Stimulated activated naive B cell treated with anti-CD40 and anti-IgM and Interleukin-4, amounts not matched to agents 10 μg/mL and 1 μg/mL and 100 μg/mL, for 72 hours (primary cell): ENCODE measurements at regions not wholly inside any gene's neighbourhood (a gene's known extent, or its start where the extent isn't known, plus 50 kb on each side); places are given as distances from the start of the nearest gene placed in this dataset.
A peak's percentile ranks its signal among the peaks of the same experiment; 100 is the strongest.

Source experiments
- ATAC-seq, 2 donors: fragments of 150-1000 bp; cut with Tn5 transposase; replicated peaks; 2 replicates each; pipeline ENCODE4 v1.10.0; 2021; ENCODE audit warnings: moderate library complexity in 1 of 2
- DNase-seq: peaks from one replicate; pipeline ENCODE4 v3.0.0; 2021
- H3K27ac Mint-ChIP-seq: one replicate; pipeline ENCODE4 v1.8.0; 2022; ENCODE audit warnings: mild to moderate bottlenecking, mixed read lengths
- H3K27me3 Mint-ChIP-seq, 2 donors: one replicate each; pipeline ENCODE4 v1.8.0; 2022; ENCODE audit warnings: mixed read lengths in 2 of 2
- H3K36me3 Mint-ChIP-seq, 2 donors: one replicate each; pipeline ENCODE4 v1.8.0; 2022; ENCODE audit warnings: mixed read lengths in 2 of 2, mild to moderate bottlenecking in 1 of 2
- H3K4me1 Mint-ChIP-seq, 2 donors: one replicate each; pipeline ENCODE4 v1.8.0; 2022; ENCODE audit warnings: mixed read lengths in 2 of 2, mild to moderate bottlenecking in 1 of 2
- H3K4me3 Mint-ChIP-seq, 2 donors: one replicate each; pipeline ENCODE4 v1.8.0; 2022; ENCODE audit warnings: mild to moderate bottlenecking in 2 of 2, mixed read lengths in 2 of 2, moderate library complexity in 1 of 2
- H3K9me3 Mint-ChIP-seq, 2 donors: one replicate each; pipeline ENCODE4 v1.8.0; 2022; ENCODE audit warnings: mixed read lengths in 2 of 2, mild to moderate bottlenecking in 1 of 2

DNA sequence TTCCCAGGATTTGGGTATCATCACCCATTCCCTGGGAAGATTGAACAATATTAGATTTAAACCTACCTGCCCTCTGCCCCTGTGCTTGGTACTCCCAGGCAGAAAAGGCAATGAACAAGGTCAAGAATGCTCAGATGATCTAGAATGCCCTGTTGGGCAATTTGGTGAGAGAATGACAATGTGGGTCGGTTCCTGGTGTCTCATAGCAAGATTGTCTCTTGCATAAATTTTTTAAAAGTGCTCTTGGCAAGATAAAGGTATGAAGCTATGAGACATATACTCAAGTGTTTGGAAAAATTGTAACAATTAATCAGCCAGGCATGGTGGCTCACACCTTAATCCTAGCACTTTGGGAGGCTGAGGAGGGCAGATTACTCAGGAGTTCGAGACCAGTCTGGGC is 86.0 kb upstream of the OTX2 start:
- no peaks in the 10 kb centered on the region for H3K36me3 Mint-ChIP-seq
- DNase-seq (no peak), ATAC-seq (no peak)
- H3K4me3 Mint-ChIP-seq = no peak overlapping the region
- peaks cover 16 to 29% of the 10 kb centered on the region in 2 donors for H3K27me3 Mint-ChIP-seq
- H3K9me3 Mint-ChIP-seq = peaks cover 0 to 1% of the 10 kb centered on the region in 2 donors
- no peaks in the 10 kb centered on the region for H3K4me1 Mint-ChIP-seq
- H3K27ac Mint-ChIP-seq = no peak overlapping the region

DNA sequence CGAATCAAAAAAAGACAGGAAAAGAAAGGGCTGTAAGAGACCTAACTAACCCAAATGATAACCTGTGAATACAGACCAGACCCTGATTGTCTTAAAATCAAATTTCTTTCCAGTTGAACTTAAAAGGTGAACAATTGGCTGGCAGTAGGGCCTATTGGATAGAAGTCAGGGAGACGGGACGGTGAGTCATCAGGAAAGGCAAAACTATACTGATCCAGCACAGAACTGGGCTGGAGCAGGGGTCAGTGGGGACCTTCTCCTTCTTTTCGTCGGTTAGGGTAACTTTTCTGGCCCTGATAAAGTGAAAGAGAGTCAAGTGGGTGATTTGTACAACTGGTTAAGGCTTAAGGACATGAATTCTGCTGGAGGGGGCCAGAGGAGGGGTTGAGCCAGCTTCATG is 84.9 kb upstream of the OTX2 start:
- no peak for ATAC-seq
- H3K27me3 Mint-ChIP-seq = peaks cover 16 to 36% of the 10 kb centered on the region in 2 donors
- DNase-seq = no peak
- H3K4me3 Mint-ChIP-seq = no peak overlapping the region
- H3K9me3 Mint-ChIP-seq = peaks cover 0 to 1% of the 10 kb centered on the region in 2 donors
- no peaks in the 10 kb centered on the region for H3K36me3 Mint-ChIP-seq
- H3K27ac Mint-ChIP-seq = no peak overlapping the region
- no peaks in the 10 kb centered on the region for H3K4me1 Mint-ChIP-seq

- peaks cover 16 to 40% of the 10 kb centered on the region in 2 donors for H3K27me3 Mint-ChIP-seq
- H3K4me3 Mint-ChIP-seq = no peak overlapping the region
- peaks cover 0 to 1% of the 10 kb centered on the region in 2 donors for H3K9me3 Mint-ChIP-seq
- H3K4me1 Mint-ChIP-seq = no peaks in the 10 kb centered on the region
- no peak overlapping the region for H3K27ac Mint-ChIP-seq
- ATAC-seq (no peak), DNase-seq (no peak)
- no peaks in the 10 kb centered on the region for H3K36me3 Mint-ChIP-seq
These were observed 84.3 kb upstream of the OTX2 start for GRCh38 chr14:56894591-56894991.

- H3K27me3 Mint-ChIP-seq = peaks cover 23 to 52% of the 10 kb centered on the region in 2 donors
- no peaks in the 10 kb centered on the region for H3K36me3 Mint-ChIP-seq
- H3K9me3 Mint-ChIP-seq = peaks cover 0 to 1% of the 10 kb centered on the region in 2 donors
- no peak for ATAC-seq
- H3K4me1 Mint-ChIP-seq = no peaks in the 10 kb centered on the region
- H3K27ac Mint-ChIP-seq = no peak overlapping the region
- no peak overlapping the region for H3K4me3 Mint-ChIP-seq
- DNase-seq = no peak
These were observed 82.7 kb upstream of the OTX2 start for GRCh38 chr14:56892959-56893358.

- no peak for ATAC-seq
- Mint-ChIP-seq H3K27ac (no peak overlapping the region), H3K27me3 (peaks cover 23 to 52% of the 10 kb centered on the region in 2 donors)
These were observed 80.9 kb upstream of the OTX2 start for GRCh38 chr14:56891226-56891625.

GRCh38 chr14:56889705-56890104 is 79.4 kb upstream of the OTX2 start:
- no peaks in the 10 kb centered on the region for H3K36me3 Mint-ChIP-seq
- ATAC-seq (no peak), DNase-seq (no peak)
- no peaks in the 10 kb centered on the region for H3K4me1 Mint-ChIP-seq
- H3K27me3 Mint-ChIP-seq = peaks cover 11 to 38% of the 10 kb centered on the region in 2 donors
- no peak overlapping the region for H3K27ac Mint-ChIP-seq
- H3K9me3 Mint-ChIP-seq = no peaks in the 10 kb centered on the region
- no peak overlapping the region for H3K4me3 Mint-ChIP-seq

More at GRCh38 chr14:56891226-56891625, 80.9 kb upstream of the OTX2 start:
- no peak overlapping the region for H3K4me3 Mint-ChIP-seq
- DNase-seq = no peak
- no peaks in the 10 kb centered on the region for H3K36me3 Mint-ChIP-seq
- H3K4me1 Mint-ChIP-seq = no peaks in the 10 kb centered on the region
- H3K9me3 Mint-ChIP-seq = peaks cover 0 to 1% of the 10 kb centered on the region in 2 donors

DNA sequence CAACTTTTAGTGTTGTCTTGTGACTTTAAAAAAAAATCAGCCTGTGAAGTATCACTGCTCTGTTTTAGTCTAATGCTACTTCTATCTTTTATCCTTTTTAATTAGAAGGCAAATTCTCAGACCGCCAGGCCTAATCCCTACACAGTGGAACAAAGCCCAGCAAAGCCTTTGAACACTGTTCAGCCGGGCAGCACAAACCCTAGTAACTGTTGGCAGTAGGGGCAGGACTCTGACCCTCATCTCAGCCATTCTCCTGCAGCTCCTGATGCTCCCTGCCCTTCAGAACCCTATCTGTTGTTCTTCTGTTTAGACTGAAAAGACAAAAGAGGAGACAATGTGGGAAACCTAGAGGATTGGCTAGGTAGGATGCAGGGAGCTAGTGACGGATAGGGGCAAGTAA is 78.0 kb upstream of the OTX2 start:
- ATAC-seq (no peak), DNase-seq (no peak)
- Mint-ChIP-seq H3K36me3 (no peaks in the 10 kb centered on the region), H3K4me3 (no peak overlapping the region), H3K9me3 (no peaks in the 10 kb centered on the region), H3K27ac (no peak overlapping the region), H3K4me1 (no peaks in the 10 kb centered on the region), H3K27me3 (peaks cover 17 to 36% of the 10 kb centered on the region in 2 donors)

GRCh38 chr14:56887216-56887615 is 76.9 kb upstream of the OTX2 start:
- DNase-seq (no peak), ATAC-seq (no peak)
- no peak overlapping the region for H3K4me3 Mint-ChIP-seq
- no peaks in the 10 kb centered on the region for H3K4me1 Mint-ChIP-seq
- H3K27me3 Mint-ChIP-seq = peaks cover 13 to 30% of the 10 kb centered on the region in 2 donors
- H3K36me3 Mint-ChIP-seq = no peaks in the 10 kb centered on the region
- H3K27ac Mint-ChIP-seq = no peak overlapping the region
- H3K9me3 Mint-ChIP-seq = no peaks in the 10 kb centered on the region

DNA sequence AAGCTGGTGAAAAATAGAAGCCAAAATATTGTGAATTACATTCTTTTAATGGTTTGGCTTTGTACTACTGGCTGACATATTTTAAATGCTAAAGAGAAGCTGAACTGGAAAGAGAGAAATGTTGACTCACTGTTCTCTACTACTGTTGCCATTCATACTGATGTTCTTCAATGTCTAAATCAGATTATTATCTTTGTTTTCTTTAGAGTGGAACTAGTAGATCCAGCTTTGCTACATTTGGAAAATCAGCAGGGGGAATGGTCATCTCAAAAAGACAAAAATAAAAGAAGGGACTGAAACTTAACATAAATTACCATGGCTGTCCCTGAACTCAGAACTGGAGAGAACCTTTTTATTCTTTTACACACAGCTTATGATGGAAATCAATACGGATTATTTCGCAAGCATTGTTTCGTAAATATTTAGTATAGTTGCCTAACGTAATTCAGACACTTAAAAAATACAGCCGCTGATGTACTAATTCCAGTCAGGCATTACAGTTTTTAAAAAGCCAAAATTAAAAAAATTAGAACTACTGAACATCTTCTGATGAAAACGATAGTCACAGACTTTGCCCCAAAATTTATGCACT is 76.3 kb upstream of the OTX2 start:
- H3K27me3 Mint-ChIP-seq = peaks cover 13 to 30% of the 10 kb centered on the region in 2 donors
- H3K27ac Mint-ChIP-seq = no peak overlapping the region
- no peaks in the 10 kb centered on the region for H3K9me3 Mint-ChIP-seq
- DNase-seq = no peak
- ATAC-seq = no peak
- no peaks in the 10 kb centered on the region for H3K4me1 Mint-ChIP-seq
- no peak overlapping the region for H3K4me3 Mint-ChIP-seq
- no peaks in the 10 kb centered on the region for H3K36me3 Mint-ChIP-seq

DNA sequence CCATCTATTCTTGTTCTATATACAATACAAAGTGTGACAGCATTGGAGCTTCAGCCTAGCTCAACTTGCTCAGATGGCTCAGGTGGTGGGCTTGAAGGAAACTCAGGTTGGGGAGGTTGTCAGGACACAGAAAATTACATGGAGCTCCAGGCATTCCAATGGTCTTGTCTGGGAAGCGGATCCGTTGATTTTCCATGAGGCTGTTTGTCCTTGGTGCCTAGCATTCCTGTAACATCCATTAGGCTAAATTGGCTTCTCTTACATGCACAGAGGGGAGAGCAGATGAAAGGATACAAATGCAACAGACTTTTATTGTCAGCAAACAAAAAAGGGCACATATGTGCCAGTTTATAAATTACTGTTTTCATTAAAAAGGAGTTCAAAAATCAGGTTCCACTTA is 75.5 kb upstream of the OTX2 start:
- no peaks in the 10 kb centered on the region for H3K36me3 Mint-ChIP-seq
- ATAC-seq (peak in 1 of 2 donors; percentile 33), DNase-seq (no peak)
- H3K4me1 Mint-ChIP-seq = no peaks in the 10 kb centered on the region
- H3K27me3 Mint-ChIP-seq = peaks cover 13 to 29% of the 10 kb centered on the region in 2 donors
- H3K9me3 Mint-ChIP-seq = no peaks in the 10 kb centered on the region
- H3K27ac Mint-ChIP-seq = no peak overlapping the region
- H3K4me3 Mint-ChIP-seq = no peak overlapping the region

DNA sequence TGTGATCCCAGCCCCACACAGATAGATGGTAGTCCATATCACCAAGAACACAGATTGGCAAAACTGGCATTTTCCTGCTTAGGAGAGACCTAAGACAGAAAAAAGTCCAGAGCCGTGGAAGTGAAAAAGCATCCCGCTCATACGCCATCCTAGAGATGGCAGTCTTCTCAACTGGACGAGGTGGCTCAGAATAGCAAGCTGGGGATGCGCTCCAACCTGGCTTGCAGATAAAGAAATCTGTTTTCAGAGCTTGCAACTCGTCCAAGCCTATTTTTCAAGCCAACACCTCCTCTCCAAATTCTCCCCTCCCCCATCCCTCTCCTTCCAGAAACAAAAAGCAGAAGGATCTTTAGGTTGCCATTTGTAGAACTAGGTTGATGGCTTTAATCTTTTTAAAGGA is 74.3 kb upstream of the OTX2 start:
- no peak for DNase-seq

DNA sequence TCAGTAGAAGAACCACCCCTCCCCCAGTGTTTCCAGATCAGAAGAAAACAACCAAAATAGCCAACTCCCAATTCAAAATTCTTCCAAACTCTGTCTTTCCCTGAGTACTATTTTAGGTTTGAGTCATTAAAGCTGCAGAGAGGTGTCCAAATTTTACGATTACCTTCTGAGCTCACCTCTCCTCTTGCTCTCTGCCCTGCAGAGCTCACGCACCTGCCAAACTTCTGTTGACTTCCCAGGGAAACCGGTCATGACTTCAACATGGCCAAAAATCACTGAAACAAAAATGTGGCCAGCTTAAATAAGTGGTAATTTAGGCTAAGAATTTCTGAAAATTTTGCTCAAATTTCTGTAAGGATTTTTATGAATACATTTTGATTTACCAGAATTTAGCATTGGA is 70.9 kb upstream of the OTX2 start:
- H3K36me3 Mint-ChIP-seq = no peaks in the 10 kb centered on the region
- H3K9me3 Mint-ChIP-seq = peaks cover 0 to 3% of the 10 kb centered on the region in 2 donors
- no peaks in the 10 kb centered on the region for H3K4me1 Mint-ChIP-seq
- peaks cover 7 to 15% of the 10 kb centered on the region in 2 donors for H3K27me3 Mint-ChIP-seq
- ATAC-seq (no peak), DNase-seq (no peak)
- H3K27ac Mint-ChIP-seq = no peak overlapping the region
- H3K4me3 Mint-ChIP-seq = no peak overlapping the region

More for the DNA sequence above, 74.3 kb upstream of the OTX2 start:
- H3K4me3 Mint-ChIP-seq = no peak overlapping the region
- no peaks in the 10 kb centered on the region for H3K4me1 Mint-ChIP-seq
- H3K27me3 Mint-ChIP-seq = peaks cover 18 to 19% of the 10 kb centered on the region in 2 donors
- no peak overlapping the region for H3K27ac Mint-ChIP-seq
- H3K9me3 Mint-ChIP-seq = peaks cover 0 to 3% of the 10 kb centered on the region in 2 donors
- no peak for ATAC-seq
- no peaks in the 10 kb centered on the region for H3K36me3 Mint-ChIP-seq

GRCh38 chr14:56878766-56879165 is 68.5 kb upstream of the OTX2 start:
- peaks cover 4 to 12% of the 10 kb centered on the region in 2 donors for H3K27me3 Mint-ChIP-seq
- H3K9me3 Mint-ChIP-seq = peaks cover 0 to 3% of the 10 kb centered on the region in 2 donors
- H3K36me3 Mint-ChIP-seq = no peaks in the 10 kb centered on the region

GRCh38 chr14:56875104-56875675 is 64.9 kb upstream of the OTX2 start:
- peaks cover 0 to 3% of the 10 kb centered on the region in 2 donors for H3K9me3 Mint-ChIP-seq
- H3K27me3 Mint-ChIP-seq = peaks cover 0 to 8% of the 10 kb centered on the region in 2 donors
- H3K4me3 Mint-ChIP-seq = no peak overlapping the region
- ATAC-seq (no peak), DNase-seq (no peak)
- H3K27ac Mint-ChIP-seq = no peak overlapping the region
- no peaks in the 10 kb centered on the region for H3K36me3 Mint-ChIP-seq
- no peaks in the 10 kb centered on the region for H3K4me1 Mint-ChIP-seq

More at GRCh38 chr14:56878766-56879165, 68.5 kb upstream of the OTX2 start:
- DNase-seq (no peak), ATAC-seq (no peak)
- H3K4me3 Mint-ChIP-seq = no peak overlapping the region
- no peak overlapping the region for H3K27ac Mint-ChIP-seq
- H3K4me1 Mint-ChIP-seq = no peaks in the 10 kb centered on the region

DNA sequence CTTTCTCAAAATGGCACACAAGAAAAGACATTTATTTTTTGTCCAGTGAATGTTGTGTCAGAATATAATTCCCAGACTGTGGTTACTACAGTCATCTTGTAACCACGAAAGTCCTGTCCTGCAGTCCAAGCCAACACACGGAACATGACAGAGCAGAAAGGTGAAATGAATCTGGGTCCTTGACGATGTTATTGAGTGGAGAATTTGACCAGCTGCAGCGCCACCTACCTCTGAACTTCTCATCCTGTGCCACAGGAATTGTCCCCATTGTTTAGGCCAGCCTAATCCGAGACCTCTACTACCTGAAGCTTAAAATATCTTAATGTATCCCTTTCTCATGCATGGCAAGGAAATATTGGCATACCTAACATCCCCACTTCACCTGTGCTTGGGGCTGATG is 64.1 kb upstream of the OTX2 start:
- H3K27me3 Mint-ChIP-seq = peaks cover 0 to 3% of the 10 kb centered on the region in 2 donors

More for the DNA sequence above, 64.1 kb upstream of the OTX2 start:
- no peaks in the 10 kb centered on the region for H3K36me3 Mint-ChIP-seq
- ATAC-seq (no peak), DNase-seq (no peak)
- H3K4me3 Mint-ChIP-seq = no peak overlapping the region
- no peak overlapping the region for H3K27ac Mint-ChIP-seq
- H3K4me1 Mint-ChIP-seq = no peaks in the 10 kb centered on the region
- no peaks in the 10 kb centered on the region for H3K9me3 Mint-ChIP-seq
